HG03432 (cell line): ENCODE measurements at regions not wholly inside any gene's neighbourhood (a gene's known extent, or its start where the extent isn't known, plus 50 kb on each side); places are given as distances from the start of the nearest gene placed in this dataset.
A peak's percentile ranks its signal among the peaks of the same experiment; 100 is the strongest.
"Not testable (repeated sequence)": the region's sequence is repeated elsewhere in the genome, so short reads cannot be mapped to it uniquely, and the experiment has no call there.

Experiments
- ATAC-seq: cut with Tn5 transposase; IDR thresholded peaks from one replicate; pipeline ENCODE4 v1.9.1; 2021; ENCODE audit warnings: mild to moderate bottlenecking, moderate library complexity; ENCODE audit not compliant: unreplicated experiment

- no peak for ATAC-seq
Measured at GRCh38 chr12:126907900-126908764, 1358.8 kb upstream of the TMEM132C start.

GRCh38 chr12:126908765-126909142 lies 1358.2 kb upstream of the TMEM132C start:
- ATAC-seq, result no peak

- ATAC-seq, result no peak
Measured at GRCh38 chr12:126910570-126910969, 1356.4 kb upstream of the TMEM132C start.

GRCh38 chr12:126912111-126912510 lies 1354.9 kb upstream of the TMEM132C start:
- no peak for ATAC-seq

GRCh38 chr12:126914170-126914793 lies 1352.7 kb upstream of the TMEM132C start:
- ATAC-seq, result no peak

GRCh38 chr12:126915309-126915708 lies 1351.7 kb upstream of the TMEM132C start:
- ATAC-seq, result no peak

- peak; percentile 63 for ATAC-seq
Measured at GRCh38 chr12:126926023-126926594, 1340.9 kb upstream of the TMEM132C start.

GRCh38 chr12:126930234-126930633 lies 1336.7 kb upstream of the TMEM132C start:
- ATAC-seq, result no peak

GRCh38 chr12:126932156-126932555 lies 1334.8 kb upstream of the TMEM132C start:
- no peak for ATAC-seq

- ATAC-seq, result no peak
Measured at GRCh38 chr12:126935435-126935834, 1331.5 kb upstream of the TMEM132C start.

- ATAC-seq, result peak; percentile 58
Measured at GRCh38 chr12:126936181-126936851, 1330.7 kb upstream of the TMEM132C start.

- no peak for ATAC-seq
Measured at GRCh38 chr12:126937431-126937830, 1329.5 kb upstream of the TMEM132C start.

GRCh38 chr12:126944684-126945083 lies 1322.3 kb upstream of the TMEM132C start:
- ATAC-seq, result no peak

- ATAC-seq, result not testable (repeated sequence)
Measured at GRCh38 chr12:126946958-126947357, 1320.0 kb upstream of the TMEM132C start.

GRCh38 chr12:126949558-126949957 lies 1317.4 kb upstream of the TMEM132C start:
- ATAC-seq, result peak; percentile 46

GRCh38 chr12:126950266-126950665 lies 1316.7 kb upstream of the TMEM132C start:
- no peak for ATAC-seq

- ATAC-seq, result no peak
Measured at GRCh38 chr12:126952096-126953007, 1314.6 kb upstream of the TMEM132C start.

- ATAC-seq, result no peak
Measured at GRCh38 chr12:126953365-126953889, 1313.5 kb upstream of the TMEM132C start.

GRCh38 chr12:126960221-126960620 lies 1306.7 kb upstream of the TMEM132C start:
- no peak for ATAC-seq

- ATAC-seq, result no peak
Measured at GRCh38 chr12:126960709-126961108, 1306.3 kb upstream of the TMEM132C start.
